ENCODE measurements at regions not wholly inside any gene's neighbourhood (a gene's known extent, or its start where the extent isn't known, plus 50 kb on each side); places are given as distances from the start of the nearest gene placed in this dataset.

- peak; percentile 2 for DNase-seq (ENCODE audit: low read depth)
- H3K4me3 ChIP-seq (ENCODE audit: low read depth, low read length), result no peak overlapping the region
- TF ChIP-seq CTCF (conservative IDR thresholded peaks at IDR 0.05; ENCODE audit: low read depth, low read length), result no peak
Measured at GRCh38 chr3:102301155-102301880, 133.5 kb upstream of the ZPLD1 start.

- H3K4me3 ChIP-seq (ENCODE audit: low read depth, low read length), result no peak overlapping the region
- peak; percentile 2 for DNase-seq (ENCODE audit: low read depth)
- TF ChIP-seq CTCF (conservative IDR thresholded peaks at IDR 0.05; ENCODE audit: low read depth, low read length), result no peak
Measured at GRCh38 chr3:102302020-102302419, 132.8 kb upstream of the ZPLD1 start.

GRCh38 chr3:102304550-102304949 lies 130.3 kb upstream of the ZPLD1 start:
- DNase-seq (ENCODE audit: low read depth), result no peak
- no peak for TF ChIP-seq CTCF (conservative IDR thresholded peaks at IDR 0.05; ENCODE audit: low read depth, low read length)
- H3K4me3 ChIP-seq (ENCODE audit: low read depth, low read length), result no peak overlapping the region

- no peak for DNase-seq (ENCODE audit: low read depth)
- H3K4me3 ChIP-seq (ENCODE audit: low read depth, low read length), result no peak overlapping the region
- TF ChIP-seq CTCF (conservative IDR thresholded peaks at IDR 0.05; ENCODE audit: low read depth, low read length), result no peak
Measured at GRCh38 chr3:102307442-102307841, 127.4 kb upstream of the ZPLD1 start.

GRCh38 chr3:102329066-102329465 lies 105.7 kb upstream of the ZPLD1 start:
- DNase-seq (ENCODE audit: low read depth), result no peak
- H3K4me3 ChIP-seq (ENCODE audit: low read depth, low read length), result no peak overlapping the region
- no peak for TF ChIP-seq CTCF (conservative IDR thresholded peaks at IDR 0.05; ENCODE audit: low read depth, low read length)

GRCh38 chr3:102329561-102329960 lies 105.3 kb upstream of the ZPLD1 start:
- no peak for DNase-seq (ENCODE audit: low read depth)
- H3K4me3 ChIP-seq (ENCODE audit: low read depth, low read length), result no peak overlapping the region
- no peak for TF ChIP-seq CTCF (conservative IDR thresholded peaks at IDR 0.05; ENCODE audit: low read depth, low read length)

- DNase-seq (ENCODE audit: low read depth), result no peak
- no peak overlapping the region for H3K4me3 ChIP-seq (ENCODE audit: low read depth, low read length)
- no peak for TF ChIP-seq CTCF (conservative IDR thresholded peaks at IDR 0.05; ENCODE audit: low read depth, low read length)
Measured at GRCh38 chr3:102332205-102332604, 102.6 kb upstream of the ZPLD1 start.
